ENCODE measurements at regions not wholly inside any gene's neighbourhood (a gene's known extent, or its start where the extent isn't known, plus 50 kb on each side); places are given as distances from the start of the nearest gene placed in this dataset.

- no peak for TF ChIP-seq CTCF (IDR thresholded peaks at IDR 0.05; ENCODE audit: low read depth, low read length, poor library complexity, severe bottlenecking)
- no peak for TF ChIP-seq EZH2phosphoT487 (IDR thresholded peaks at IDR 0.05; ENCODE audit: borderline replicate concordance, low read length)
Observed at GRCh38 chr2:14451312-14451711, 181.2 kb upstream of the LRATD1 start.

Data from DOHH2 (cell line).